Suprapubic skin (tissue), 4 donors: ENCODE measurements at regions not wholly inside any gene's neighbourhood (a gene's known extent, or its start where the extent isn't known, plus 50 kb on each side); places are given as distances from the start of the nearest gene placed in this dataset.
"Not testable (repeated sequence)": the region's sequence is repeated elsewhere in the genome, so short reads cannot be mapped to it uniquely, and the experiment has no call there.

ENCODE experiments used
- DNase-seq, 2 donors: peaks; one replicate each; pipeline ENCODE4 v3.0.0-alpha.2; 2019; ENCODE audit warnings: low spot score in 2 of 2
- H3K27ac ChIP-seq: fragments of 200-600 bp; sonication (generic); one replicate; pipeline ENCODE4 v1.5.1; 2019
- H3K27me3 ChIP-seq: fragments of 200-600 bp; sonication (generic); one replicate; pipeline ENCODE4 v1.5.1; 2019
- H3K36me3 ChIP-seq: fragments of 200-600 bp; sonication (generic); one replicate; pipeline ENCODE4 v1.5.1; 2019
- H3K4me1 ChIP-seq: fragments of 200-600 bp; sonication (generic); one replicate; pipeline ENCODE4 v1.5.1; 2019
- H3K4me3 ChIP-seq: fragments of 200-600 bp; sonication (generic); one replicate; pipeline ENCODE4 v1.5.1; 2019; ENCODE audit warnings: mild to moderate bottlenecking
- H3K9me3 ChIP-seq: fragments of 200-600 bp; sonication (generic); one replicate; pipeline ENCODE4 v1.5.1; 2019
- CTCF ChIP-seq, 2 donors: fragments of 200-600 bp in 1 of 2; fragments of 450-650 bp in 1 of 2; sonication (generic) in 1 of 2; IDR thresholded peaks; one replicate each; pipeline ENCODE4 v1.5.1; 2016 to 2019; ENCODE audit warnings: antibody characterized with exemption in 2 of 2, mild to moderate bottlenecking in 1 of 2, moderate library complexity in 1 of 2
- EP300 ChIP-seq: sonication (generic); formaldehyde crosslinking; IDR thresholded peaks from one replicate; pipeline ENCODE4 v1.6.1; 2017; ENCODE audit warnings: antibody characterized with exemption
- POLR2A ChIP-seq, 2 donors: fragments of 450-650 bp; IDR thresholded peaks; one replicate each; pipeline ENCODE4 v1.6.1; 2017; ENCODE audit warnings: antibody characterized with exemption in 2 of 2, mild to moderate bottlenecking in 2 of 2, moderate library complexity in 2 of 2
- POLR2AphosphoS5 ChIP-seq, 3 donors: sonication (generic); formaldehyde crosslinking; IDR thresholded peaks; one replicate each; pipeline ENCODE4 v1.6.1; 2017; ENCODE audit warnings: antibody characterized with exemption in 3 of 3
- WGBS: methylation state at CpG from one replicate; pipeline ENCODE4 v1.1.5; 2018; 5-methylcytosine and 5-hydroxymethylcytosine counted together

- Histone ChIP-seq H3K27me3 (no peaks in the 10 kb centered on the region), H3K4me3 (no peak overlapping the region), H3K9me3 (no peaks in the 10 kb centered on the region), H3K4me1 (no peaks in the 10 kb centered on the region), H3K36me3 (no peaks in the 10 kb centered on the region), H3K27ac (no peak overlapping the region)
- DNase-seq = no peak
- WGBS = 83% methylated on average over 6 of the region's 8 CpGs
- no peak for TF ChIP-seq CTCF (IDR thresholded peaks at IDR 0.05)
- TF ChIP-seq POLR2AphosphoS5 (IDR thresholded peaks at IDR 0.05) = no peak
- TF ChIP-seq EP300 = no peak
- TF ChIP-seq POLR2A (IDR thresholded peaks at IDR 0.05) = no peak
Measured at GRCh38 chr12:58701536-58701935, 218.8 kb downstream of the LRIG3 start.

- WGBS = 55% methylated on average over 3 of the region's 3 CpGs
- DNase-seq = no peak
- H3K27ac ChIP-seq = no peak overlapping the region
- TF ChIP-seq POLR2AphosphoS5 (IDR thresholded peaks at IDR 0.05) (no peak), CTCF (IDR thresholded peaks at IDR 0.05) (no peak), EP300 (no peak)
- H3K36me3 ChIP-seq = no peaks in the 10 kb centered on the region
- no peaks in the 10 kb centered on the region for H3K4me1 ChIP-seq
- H3K4me3 ChIP-seq = no peak overlapping the region
- H3K9me3 ChIP-seq = no peaks in the 10 kb centered on the region
- H3K27me3 ChIP-seq = no peaks in the 10 kb centered on the region
Measured at GRCh38 chr12:58703866-58704265, 216.4 kb downstream of the LRIG3 start.

GRCh38 chr12:58704770-58705169, 215.5 kb downstream of the LRIG3 start:
- not testable (repeated sequence) for H3K27me3 ChIP-seq, DNase-seq, H3K27ac ChIP-seq, H3K36me3 ChIP-seq, H3K4me1 ChIP-seq, H3K4me3 ChIP-seq, H3K9me3 ChIP-seq

- DNase-seq = no peak
- TF ChIP-seq CTCF (IDR thresholded peaks at IDR 0.05) (no peak), POLR2AphosphoS5 (IDR thresholded peaks at IDR 0.05) (no peak), POLR2A (IDR thresholded peaks at IDR 0.05) (no peak)
- H3K27ac ChIP-seq = no peak overlapping the region
- no peaks in the 10 kb centered on the region for H3K36me3 ChIP-seq
- no peaks in the 10 kb centered on the region for H3K4me1 ChIP-seq
- H3K9me3 ChIP-seq = no peaks in the 10 kb centered on the region
- no peaks in the 10 kb centered on the region for H3K27me3 ChIP-seq
- no peak overlapping the region for H3K4me3 ChIP-seq
Measured at GRCh38 chr12:58710901-58711300, 209.4 kb downstream of the LRIG3 start.

GRCh38 chr12:58711974-58712373, 208.3 kb downstream of the LRIG3 start:
- no peak overlapping the region for H3K27ac ChIP-seq
- H3K4me3 ChIP-seq = no peak overlapping the region
- H3K27me3 ChIP-seq = no peaks in the 10 kb centered on the region
- no peaks in the 10 kb centered on the region for H3K4me1 ChIP-seq
- TF ChIP-seq POLR2AphosphoS5 (IDR thresholded peaks at IDR 0.05) = no peak
- DNase-seq = no peak
- H3K36me3 ChIP-seq = no peaks in the 10 kb centered on the region
- 61% methylated on average over 4 of the region's 4 CpGs for WGBS
- no peaks in the 10 kb centered on the region for H3K9me3 ChIP-seq

- no peaks in the 10 kb centered on the region for H3K27me3 ChIP-seq
- no peak for TF ChIP-seq EP300
- TF ChIP-seq POLR2AphosphoS5 (IDR thresholded peaks at IDR 0.05) = no peak
- no peak for TF ChIP-seq POLR2A (IDR thresholded peaks at IDR 0.05)
- TF ChIP-seq CTCF (IDR thresholded peaks at IDR 0.05) = no peak
- no peak overlapping the region for H3K27ac ChIP-seq
- DNase-seq = no peak
- no peaks in the 10 kb centered on the region for H3K4me1 ChIP-seq
- H3K4me3 ChIP-seq = no peak overlapping the region
- 89% methylated on average over 1 of the region's 1 CpG for WGBS
- H3K9me3 ChIP-seq = no peaks in the 10 kb centered on the region
- no peaks in the 10 kb centered on the region for H3K36me3 ChIP-seq
Measured at GRCh38 chr12:58712976-58713375, 207.3 kb downstream of the LRIG3 start.
